Naive thymus-derived CD8-positive, alpha-beta T cell (primary cell): ENCODE measurements at regions not wholly inside any gene's neighbourhood (a gene's known extent, or its start where the extent isn't known, plus 50 kb on each side); places are given as distances from the start of the nearest gene placed in this dataset.
"Not testable (repeated sequence)": the region's sequence is repeated elsewhere in the genome, so short reads cannot be mapped to it uniquely, and the experiment has no call there.

Source experiments
- ATAC-seq, 2 donors: fragments of 150-1000 bp; cut with Tn5 transposase in 1 of 2; sonication (Bioruptor Pico), chemical (Tn5 transposase) in 1 of 2; 1 replicate in 1 of 2; 2 replicates in 1 of 2; pipeline ENCODE4 v1.10.0; 2021; ENCODE audit warnings: mild to moderate bottlenecking in 2 of 2, moderate library complexity in 2 of 2
- POLR2A ChIA-PET: fragments of 350-600 bp; sonication (Branson Sonifier 250); formaldehyde crosslinking; loops from one replicate; lab custom pipeline; 2021; ENCODE audit warnings: antibody characterized with exemption; lab: Charles Lee
- DNase-seq, 10 donors: peaks; one replicate each; pipeline versions ENCODE4 v3.0.0 to v3.0.0-alpha.2; 2020 to 2022
- H3K27ac Mint-ChIP-seq, 10 donors: one replicate each; pipeline ENCODE4 v1.8.0; 2020 to 2022; ENCODE audit warnings: mild to moderate bottlenecking in 10 of 10, mixed read lengths in 10 of 10, moderate library complexity in 4 of 10, inconsistent platforms in 1 of 10
- H3K27me3 Mint-ChIP-seq, 5 donors: one replicate each; pipeline ENCODE4 v1.8.0; 2021 to 2022; ENCODE audit warnings: mixed read lengths in 5 of 5
- H3K36me3 Mint-ChIP-seq, 3 donors: one replicate each; pipeline ENCODE4 v1.8.0; 2020 to 2022; ENCODE audit warnings: mixed read lengths in 3 of 3, mild to moderate bottlenecking in 2 of 3, inconsistent platforms in 1 of 3
- H3K4me1 Mint-ChIP-seq, 4 donors: one replicate each; pipeline ENCODE4 v1.8.0; 2021 to 2022; ENCODE audit warnings: mixed read lengths in 4 of 4
- H3K4me3 Mint-ChIP-seq, 10 donors: one replicate each; pipeline ENCODE4 v1.8.0; 2020 to 2022; ENCODE audit warnings: mild to moderate bottlenecking in 10 of 10, mixed read lengths in 10 of 10, moderate library complexity in 6 of 10, inconsistent platforms in 1 of 10
- H3K9me3 Mint-ChIP-seq, 9 donors: one replicate each; pipeline ENCODE4 v1.8.0; 2020 to 2022; ENCODE audit warnings: mixed read lengths in 9 of 9, mild to moderate bottlenecking in 3 of 9, inconsistent platforms in 1 of 9, moderate library complexity in 1 of 9

DNA sequence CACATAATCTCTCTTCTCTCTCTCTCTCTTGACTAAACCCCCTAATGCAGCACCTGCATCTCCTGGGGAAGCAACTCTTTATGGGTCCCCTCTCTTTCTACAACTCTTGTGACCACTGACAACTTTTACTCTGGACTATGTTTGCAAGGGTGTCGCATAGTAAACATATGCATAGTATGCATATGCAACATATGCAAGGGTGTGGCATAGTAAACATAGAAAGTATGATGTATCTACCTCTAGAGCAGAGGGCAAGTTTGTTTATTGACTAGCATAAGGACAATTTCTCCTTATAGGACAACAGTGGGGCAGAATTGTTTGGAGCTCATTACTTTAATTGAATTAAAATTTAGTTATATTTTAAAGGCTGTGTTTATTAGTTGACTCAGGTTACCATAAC is 462.5 kb downstream of the AMY1C start:
- peaks cover 0 to 4% (median 0%) of the 10 kb centered on the region in 3 donors for H3K36me3 Mint-ChIP-seq
- DNase-seq (no peak), ATAC-seq (no peak)
- no peak overlapping the region for H3K27ac Mint-ChIP-seq
- H3K4me3 Mint-ChIP-seq = no peak overlapping the region
- peaks cover 9 to 29% (median 13%) of the 10 kb centered on the region in 9 donors for H3K9me3 Mint-ChIP-seq
- H3K4me1 Mint-ChIP-seq = no peaks in the 10 kb centered on the region
- POLR2A ChIA-PET = no interaction called here
- no peaks in the 10 kb centered on the region for H3K27me3 Mint-ChIP-seq

DNA sequence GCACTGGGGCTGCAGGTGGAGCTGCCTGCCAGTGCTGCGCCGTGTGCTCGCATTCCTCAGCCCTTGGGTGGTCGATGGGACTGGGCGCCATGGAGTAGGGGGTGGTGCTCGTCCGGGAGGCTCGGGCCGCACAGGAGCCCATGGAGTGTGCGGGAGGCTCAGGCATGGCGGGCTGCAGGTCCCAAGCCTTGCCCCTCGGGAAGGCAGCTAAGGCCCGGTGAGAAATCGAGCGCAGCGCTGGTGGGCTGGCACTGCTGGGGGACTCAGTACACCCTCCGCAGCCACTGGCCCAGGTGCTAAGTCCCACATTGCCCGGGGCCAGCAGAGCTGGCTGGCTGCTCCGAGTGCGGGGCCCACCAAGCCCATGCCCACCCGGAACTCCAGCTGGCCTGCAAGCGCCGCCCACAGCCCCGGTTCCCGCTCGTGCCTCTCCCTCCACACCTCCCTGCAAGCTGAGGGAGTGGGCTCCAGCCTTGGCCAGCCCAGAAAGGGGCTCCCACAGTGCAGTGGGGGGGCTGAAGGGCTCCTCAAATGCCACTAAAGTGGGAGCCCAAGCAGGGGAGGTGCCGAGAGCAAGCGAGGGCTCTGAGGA is 467.8 kb downstream of the AMY1C start:
- H3K4me3 Mint-ChIP-seq, H3K4me1 Mint-ChIP-seq, POLR2A ChIA-PET, ATAC-seq, DNase-seq, H3K27me3 Mint-ChIP-seq, H3K36me3 Mint-ChIP-seq, H3K27ac Mint-ChIP-seq: not testable (repeated sequence)
- peaks cover 2 to 48% (median 15%) of the 10 kb centered on the region in 9 donors for H3K9me3 Mint-ChIP-seq

DNA sequence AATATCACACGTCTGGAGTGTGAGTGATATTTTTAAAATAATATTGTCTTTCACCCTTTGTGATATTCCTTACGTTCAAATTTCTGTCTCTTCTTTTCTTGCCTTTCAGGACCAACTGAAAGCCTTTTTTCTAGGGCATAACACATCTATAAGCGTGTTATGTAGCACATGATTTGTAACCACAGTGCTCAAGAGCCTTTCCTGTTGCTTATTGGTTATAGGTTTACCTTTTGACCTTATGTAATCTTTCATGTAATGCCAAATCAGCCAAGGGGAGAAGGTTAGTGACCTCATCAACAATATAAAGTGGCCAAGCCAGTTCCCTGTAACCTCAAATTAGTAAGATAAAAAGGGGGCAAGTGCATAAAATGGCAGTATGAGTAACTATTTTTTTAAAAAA is 480.2 kb downstream of the AMY1C start:
- H3K27me3 Mint-ChIP-seq = no peaks in the 10 kb centered on the region
- H3K4me3 Mint-ChIP-seq = no peak overlapping the region

DNA sequence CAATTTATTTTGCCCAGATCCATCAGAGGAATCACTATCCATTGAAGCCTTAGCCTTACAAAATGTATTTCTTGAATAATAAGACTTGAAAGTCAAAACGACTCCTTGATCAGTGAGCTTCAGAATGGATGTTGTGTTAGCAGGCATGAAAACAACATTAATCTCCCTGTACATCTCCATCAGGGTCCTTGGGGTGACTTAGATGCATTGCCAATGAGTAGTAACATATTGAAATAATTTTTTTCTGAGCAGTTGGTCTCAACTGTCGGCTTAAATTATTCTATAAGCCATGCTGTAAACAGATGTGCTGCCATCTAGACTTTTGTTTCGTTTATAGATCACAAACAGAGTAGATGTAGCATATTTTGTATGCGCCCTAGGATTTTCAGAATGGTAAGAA is 482.0 kb downstream of the AMY1C start:
- Mint-ChIP-seq H3K27ac (no peak overlapping the region), H3K36me3 (no peaks in the 10 kb centered on the region), H3K4me1 (no peaks in the 10 kb centered on the region), H3K27me3 (no peaks in the 10 kb centered on the region), H3K9me3 (peaks cover 1 to 15% (median 8%) of the 10 kb centered on the region in 9 donors), H3K4me3 (no peak overlapping the region)
- POLR2A ChIA-PET = no interaction called here
- no peak for ATAC-seq
- no peak for DNase-seq

More for the DNA sequence above, 480.2 kb downstream of the AMY1C start:
- no peak overlapping the region for H3K27ac Mint-ChIP-seq
- DNase-seq = no peak
- H3K4me1 Mint-ChIP-seq = no peaks in the 10 kb centered on the region
- no peak for ATAC-seq
- H3K9me3 Mint-ChIP-seq = peaks cover 0 to 16% (median 6%) of the 10 kb centered on the region in 9 donors
- no peaks in the 10 kb centered on the region for H3K36me3 Mint-ChIP-seq
- POLR2A ChIA-PET = no interaction called here

DNA sequence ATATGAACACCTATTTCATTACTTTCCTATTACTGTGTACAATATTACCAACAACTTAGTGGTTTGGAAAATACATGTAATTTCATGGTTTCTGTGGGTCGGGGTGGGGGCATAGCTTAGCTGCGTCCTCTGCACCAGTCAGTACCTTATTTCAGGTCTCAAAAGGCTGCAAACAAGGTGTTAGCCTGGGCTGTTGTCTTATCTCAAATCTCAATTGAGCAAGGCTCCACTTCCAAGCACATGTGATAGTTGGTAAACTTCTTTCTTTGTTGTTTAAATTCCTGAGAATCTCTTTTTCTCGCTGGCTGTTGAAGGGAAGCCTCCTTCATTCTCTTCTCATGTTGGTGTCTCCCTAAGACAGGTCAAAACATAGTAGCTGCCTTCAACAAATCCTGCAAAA is 485.4 kb downstream of the AMY1C start:
- H3K27me3 Mint-ChIP-seq = no peaks in the 10 kb centered on the region
- no peak overlapping the region for H3K4me3 Mint-ChIP-seq
- no peak for DNase-seq
- no peak for ATAC-seq
- H3K27ac Mint-ChIP-seq = no peak overlapping the region
- POLR2A ChIA-PET = no interaction called here
- no peaks in the 10 kb centered on the region for H3K36me3 Mint-ChIP-seq
- peaks cover 0 to 19% (median 7%) of the 10 kb centered on the region in 9 donors for H3K9me3 Mint-ChIP-seq
- H3K4me1 Mint-ChIP-seq = no peaks in the 10 kb centered on the region

DNA sequence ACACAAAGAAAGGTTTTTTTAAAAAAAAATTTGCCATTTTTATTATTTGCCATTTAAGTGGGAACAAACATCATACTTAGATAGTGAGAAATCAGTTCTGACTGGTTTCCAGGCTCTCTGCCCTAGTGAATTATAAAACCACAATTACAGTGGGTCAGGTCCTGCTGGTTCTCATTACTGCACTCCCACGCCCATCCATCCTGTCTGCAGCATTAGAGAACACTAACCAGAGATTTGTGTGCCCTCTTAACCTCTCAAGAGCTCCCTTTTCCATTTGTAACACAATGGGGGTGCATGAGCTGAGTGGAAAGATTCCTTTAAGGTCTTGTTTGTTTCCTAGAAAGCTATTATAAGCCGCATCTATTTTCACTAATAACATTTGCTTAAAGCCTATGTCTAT is 489.3 kb downstream of the AMY1C start:
- POLR2A ChIA-PET = no interaction called here
- ATAC-seq = no peak

DNA sequence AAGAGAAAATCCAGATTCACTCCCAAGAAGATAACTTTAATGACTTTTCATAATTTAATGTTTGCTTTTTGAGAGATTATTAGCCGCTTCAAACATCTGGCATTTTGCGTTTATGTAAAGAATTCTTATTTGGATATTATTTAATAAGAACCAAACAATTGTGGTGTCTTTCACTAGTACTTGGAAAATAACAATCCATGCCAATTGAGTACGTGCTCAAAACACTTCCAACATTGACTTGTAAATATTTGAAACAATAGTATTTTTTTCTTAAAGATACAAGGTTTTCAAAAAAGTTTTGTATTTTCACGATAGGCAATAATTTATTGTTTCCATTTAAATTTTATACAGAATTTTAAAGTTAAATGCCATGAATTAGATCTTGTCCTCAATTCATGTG is 498.7 kb downstream of the AMY1C start:
- POLR2A ChIA-PET = no interaction called here
- no peaks in the 10 kb centered on the region for H3K4me1 Mint-ChIP-seq

More for the DNA sequence above, 489.3 kb downstream of the AMY1C start:
- Mint-ChIP-seq H3K36me3 (no peaks in the 10 kb centered on the region), H3K4me3 (no peak overlapping the region), H3K27ac (no peak overlapping the region), H3K27me3 (no peaks in the 10 kb centered on the region), H3K4me1 (no peaks in the 10 kb centered on the region), H3K9me3 (peaks cover 1 to 39% (median 7%) of the 10 kb centered on the region in 9 donors)
- DNase-seq = no peak

DNA sequence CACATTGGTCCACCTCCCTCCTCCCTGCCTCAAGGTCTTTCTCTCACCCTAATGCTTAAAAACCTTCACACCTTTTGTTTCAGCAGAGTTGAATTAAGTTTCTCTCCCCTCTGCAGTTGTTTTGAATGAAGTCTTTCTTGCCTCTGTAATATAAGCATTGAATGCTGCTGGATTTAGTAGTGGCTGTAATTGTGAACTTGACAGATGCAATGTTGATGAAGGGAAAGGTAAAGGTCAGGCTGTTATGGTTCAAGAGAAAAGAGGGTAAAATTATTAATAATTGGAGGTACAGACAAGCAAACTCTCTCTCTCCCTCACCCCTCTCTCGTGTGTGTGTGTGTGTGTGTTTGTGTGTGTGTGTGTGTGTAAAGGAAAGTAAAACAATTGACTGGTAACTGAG is 509.8 kb downstream of the AMY1C start:
- ATAC-seq = no peak
- DNase-seq = no peak
- Mint-ChIP-seq H3K4me1 (peaks cover 0 to 1% (median 0%) of the 10 kb centered on the region in 4 donors), H3K27me3 (no peaks in the 10 kb centered on the region), H3K27ac (no peak overlapping the region), H3K36me3 (peaks cover 0 to 5% (median 0%) of the 10 kb centered on the region in 3 donors), H3K9me3 (peaks cover 1 to 33% (median 10%) of the 10 kb centered on the region in 9 donors), H3K4me3 (no peak overlapping the region)
- POLR2A ChIA-PET = no interaction called here

More for the DNA sequence above, 498.7 kb downstream of the AMY1C start:
- no peak for DNase-seq
- no peaks in the 10 kb centered on the region for H3K27me3 Mint-ChIP-seq
- no peak overlapping the region for H3K27ac Mint-ChIP-seq
- peaks cover 0 to 21% (median 8%) of the 10 kb centered on the region in 9 donors for H3K9me3 Mint-ChIP-seq
- H3K36me3 Mint-ChIP-seq = peaks cover 0 to 6% (median 0%) of the 10 kb centered on the region in 3 donors
- no peak overlapping the region for H3K4me3 Mint-ChIP-seq
- ATAC-seq = no peak

DNA sequence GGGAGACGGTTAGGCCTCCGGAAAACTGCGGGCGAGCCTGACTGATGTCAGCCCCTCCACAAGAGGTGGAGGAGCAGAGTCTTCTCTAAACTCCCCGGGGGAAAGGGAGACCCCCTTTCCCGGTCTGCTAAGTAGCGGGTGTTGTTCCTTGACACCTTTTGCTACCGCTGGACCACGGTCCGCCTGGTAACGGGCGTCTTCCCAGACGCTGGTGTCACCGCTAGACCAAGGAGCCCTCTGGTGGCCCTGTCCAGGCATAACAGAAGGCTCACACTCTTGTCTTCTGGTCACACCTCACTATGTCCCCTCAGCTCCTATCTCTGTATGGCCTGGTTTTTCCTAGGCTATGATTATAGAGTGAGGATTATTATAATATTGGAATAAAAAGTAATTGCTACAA is 513.4 kb downstream of the AMY1C start:
- H3K4me1 Mint-ChIP-seq, H3K36me3 Mint-ChIP-seq, H3K4me3 Mint-ChIP-seq, ATAC-seq, H3K27me3 Mint-ChIP-seq, H3K27ac Mint-ChIP-seq, POLR2A ChIA-PET, DNase-seq: not testable (repeated sequence)
- peaks cover 3 to 34% (median 14%) of the 10 kb centered on the region in 9 donors for H3K9me3 Mint-ChIP-seq

DNA sequence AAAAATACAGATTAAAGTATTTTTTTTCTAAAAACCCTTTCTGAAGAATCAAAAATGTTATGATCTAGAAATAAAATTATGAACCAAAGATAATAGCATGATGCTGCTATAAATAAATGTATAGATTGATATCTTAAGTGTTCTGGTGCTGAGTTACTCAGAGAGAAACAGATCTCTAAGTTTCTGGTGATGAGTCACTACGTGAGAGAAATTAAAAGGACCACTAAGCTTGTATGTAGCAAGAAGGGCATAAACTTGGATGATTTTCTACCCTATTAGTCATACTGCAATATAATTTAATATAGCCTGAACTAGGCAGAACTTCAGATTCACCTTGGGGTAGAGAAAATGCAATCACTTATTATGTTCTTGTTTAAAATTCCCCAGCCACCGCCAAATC is 514.8 kb downstream of the AMY1C start:
- Mint-ChIP-seq H3K4me3 (no peak overlapping the region), H3K9me3 (peaks cover 3 to 30% (median 17%) of the 10 kb centered on the region in 9 donors), H3K36me3 (peaks cover 0 to 5% (median 0%) of the 10 kb centered on the region in 3 donors), H3K4me1 (peaks cover 0 to 1% (median 0%) of the 10 kb centered on the region in 4 donors), H3K27me3 (no peaks in the 10 kb centered on the region), H3K27ac (no peak overlapping the region)
- DNase-seq (no peak), ATAC-seq (no peak)
- POLR2A ChIA-PET = no interaction called here

DNA sequence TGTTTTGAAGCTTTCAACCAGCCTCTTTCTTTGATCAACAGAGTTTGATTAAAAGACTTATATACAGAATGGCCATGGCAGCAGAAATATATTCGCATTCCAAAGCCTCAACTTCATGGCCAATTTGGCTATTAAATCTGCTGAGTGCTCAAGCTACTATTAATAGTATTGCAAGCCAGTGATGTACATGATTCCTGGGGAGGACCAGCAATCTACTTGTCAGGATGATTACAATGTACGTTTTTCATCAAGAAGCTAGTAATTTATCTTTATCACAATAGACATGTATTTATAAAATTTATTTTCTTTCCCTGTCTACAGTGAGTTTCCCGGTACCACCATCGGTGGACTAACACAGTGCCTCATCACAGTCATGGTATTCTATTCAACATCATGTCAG is 515.5 kb downstream of the AMY1C start:
- H3K4me3 Mint-ChIP-seq = no peak overlapping the region
- no peak for DNase-seq
- POLR2A ChIA-PET = no interaction called here
- H3K27me3 Mint-ChIP-seq = no peaks in the 10 kb centered on the region
- peaks cover 0 to 5% (median 0%) of the 10 kb centered on the region in 3 donors for H3K36me3 Mint-ChIP-seq
- no peak for ATAC-seq
- peaks cover 0 to 1% (median 0%) of the 10 kb centered on the region in 4 donors for H3K4me1 Mint-ChIP-seq
- H3K27ac Mint-ChIP-seq = no peak overlapping the region
- peaks cover 3 to 23% (median 11%) of the 10 kb centered on the region in 9 donors for H3K9me3 Mint-ChIP-seq

DNA sequence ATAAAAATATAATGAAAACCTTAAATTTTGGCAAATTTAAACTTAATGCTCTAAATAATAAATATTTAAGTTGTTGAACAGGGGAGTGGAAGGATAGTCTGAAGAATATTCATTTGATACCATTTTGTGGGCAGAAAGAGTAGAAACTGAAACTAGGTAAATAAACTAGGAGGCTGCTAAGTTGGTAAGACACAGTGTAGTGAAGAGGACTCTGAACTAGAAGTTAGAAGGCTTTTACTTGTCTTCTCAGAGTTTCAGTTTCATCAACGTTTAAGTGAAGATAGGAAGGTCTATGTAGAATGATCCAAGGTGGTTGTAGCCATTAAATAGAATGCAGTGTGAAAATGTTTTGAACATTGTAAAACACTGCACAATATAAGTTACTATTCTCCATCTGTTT is 516.9 kb downstream of the AMY1C start:
- no peak overlapping the region for H3K27ac Mint-ChIP-seq
- ATAC-seq = no peak
- H3K27me3 Mint-ChIP-seq = no peaks in the 10 kb centered on the region
- POLR2A ChIA-PET = no interaction called here
- H3K36me3 Mint-ChIP-seq = no peaks in the 10 kb centered on the region
- DNase-seq = no peak
- H3K9me3 Mint-ChIP-seq = peaks cover 4 to 17% (median 11%) of the 10 kb centered on the region in 9 donors
- H3K4me3 Mint-ChIP-seq = no peak overlapping the region
- no peaks in the 10 kb centered on the region for H3K4me1 Mint-ChIP-seq

DNA sequence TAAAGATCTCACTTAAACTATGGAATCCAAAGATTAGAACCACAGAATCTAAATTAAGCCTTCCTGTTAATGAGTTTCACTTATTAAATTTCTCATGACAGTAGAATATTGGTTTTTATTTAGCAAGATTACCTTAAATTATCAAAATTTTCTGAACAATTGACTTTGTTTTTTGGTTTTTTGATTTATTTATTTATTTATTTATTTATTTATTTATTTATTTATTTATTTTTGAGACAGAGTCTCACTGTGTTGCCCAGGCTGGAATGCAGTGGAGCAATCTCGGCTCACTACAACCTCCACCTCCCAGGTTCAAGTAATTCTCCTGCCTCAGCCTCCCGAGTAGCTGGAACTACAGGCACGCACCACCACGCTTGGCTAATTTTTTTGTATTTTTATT is 538.6 kb downstream of the AMY1C start:
- DNase-seq, H3K27ac Mint-ChIP-seq, H3K36me3 Mint-ChIP-seq, H3K4me3 Mint-ChIP-seq, H3K4me1 Mint-ChIP-seq, ATAC-seq, H3K27me3 Mint-ChIP-seq, POLR2A ChIA-PET: not testable (repeated sequence)
- peaks cover 2 to 26% (median 9%) of the 10 kb centered on the region in 9 donors for H3K9me3 Mint-ChIP-seq

DNA sequence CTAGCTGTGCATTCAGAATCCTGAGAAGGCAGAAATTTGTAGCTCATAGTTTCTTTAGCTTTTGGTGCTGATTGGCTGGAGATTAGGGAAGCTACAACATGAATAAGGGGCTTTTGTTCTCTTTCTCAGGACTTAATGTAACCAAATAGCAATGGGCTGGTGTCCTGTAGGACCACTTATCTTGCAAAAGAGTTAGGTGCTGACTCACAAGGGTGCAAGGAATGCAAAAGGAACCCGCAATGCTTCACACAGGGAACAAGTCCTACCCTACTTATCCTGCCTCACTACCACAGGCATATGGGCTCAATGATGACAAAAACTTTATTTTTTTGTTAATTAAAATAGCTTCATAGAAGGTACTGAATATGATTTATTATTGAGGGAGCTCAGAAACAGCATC is 541.5 kb downstream of the AMY1C start:
- H3K4me1 Mint-ChIP-seq = no peaks in the 10 kb centered on the region
- DNase-seq (no peak), ATAC-seq (no peak)
- H3K4me3 Mint-ChIP-seq = no peak overlapping the region
- no peak overlapping the region for H3K27ac Mint-ChIP-seq
- H3K27me3 Mint-ChIP-seq = no peaks in the 10 kb centered on the region
- POLR2A ChIA-PET = no interaction called here
- H3K9me3 Mint-ChIP-seq = peaks cover 2 to 32% (median 11%) of the 10 kb centered on the region in 9 donors
- no peaks in the 10 kb centered on the region for H3K36me3 Mint-ChIP-seq
